ENCODE measurements at regions not wholly inside any gene's neighbourhood (a gene's known extent, or its start where the extent isn't known, plus 50 kb on each side); places are given as distances from the start of the nearest gene placed in this dataset.

DNA sequence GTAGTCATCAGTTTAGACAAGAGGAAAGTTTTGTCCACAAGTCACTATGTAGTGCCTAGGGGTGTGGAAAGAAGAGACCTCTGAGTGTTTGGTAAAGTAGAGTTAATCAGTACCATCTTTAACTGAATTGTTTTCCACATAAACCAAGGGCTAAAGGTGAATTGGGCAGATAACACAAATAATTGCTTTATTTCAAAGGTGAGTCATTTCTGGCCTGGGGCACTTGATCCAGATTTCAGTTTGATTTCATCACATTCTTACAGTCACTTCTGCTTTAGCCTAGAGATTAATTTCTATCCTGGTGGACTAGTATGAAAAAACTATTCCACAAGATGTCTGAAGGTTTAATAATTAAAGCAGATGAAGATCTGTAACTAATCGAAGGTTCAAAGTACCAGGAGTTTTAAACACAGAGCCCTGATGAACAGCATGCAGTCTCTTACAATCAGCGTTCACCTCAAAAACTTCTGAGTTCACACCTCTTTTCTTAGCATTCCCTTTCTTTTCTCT lies 74.5 kb upstream of the BOD1L1 start:
- no peaks in the 10 kb centered on the region for H3K27me3 ChIP-seq
- H3K9me3 ChIP-seq, result no peaks in the 10 kb centered on the region
- DNase-seq (ENCODE audit: extremely low spot score in 2 of 2), result no peak
- no peak overlapping the region for H3K4me3 ChIP-seq
- intact Hi-C loops (cut with DNase I), result no loop called here
- no peak overlapping the region for H3K27ac ChIP-seq
- H3K36me3 ChIP-seq, result no peaks in the 10 kb centered on the region
- TF ChIP-seq POLR2AphosphoS5 (IDR thresholded peaks at IDR 0.05; ENCODE audit: insufficient read depth in 1 of 2, low read depth in 1 of 2) (no peak), POLR2A (IDR thresholded peaks at IDR 0.05) (no peak)
- TF ChIP-seq, protein P1, sequence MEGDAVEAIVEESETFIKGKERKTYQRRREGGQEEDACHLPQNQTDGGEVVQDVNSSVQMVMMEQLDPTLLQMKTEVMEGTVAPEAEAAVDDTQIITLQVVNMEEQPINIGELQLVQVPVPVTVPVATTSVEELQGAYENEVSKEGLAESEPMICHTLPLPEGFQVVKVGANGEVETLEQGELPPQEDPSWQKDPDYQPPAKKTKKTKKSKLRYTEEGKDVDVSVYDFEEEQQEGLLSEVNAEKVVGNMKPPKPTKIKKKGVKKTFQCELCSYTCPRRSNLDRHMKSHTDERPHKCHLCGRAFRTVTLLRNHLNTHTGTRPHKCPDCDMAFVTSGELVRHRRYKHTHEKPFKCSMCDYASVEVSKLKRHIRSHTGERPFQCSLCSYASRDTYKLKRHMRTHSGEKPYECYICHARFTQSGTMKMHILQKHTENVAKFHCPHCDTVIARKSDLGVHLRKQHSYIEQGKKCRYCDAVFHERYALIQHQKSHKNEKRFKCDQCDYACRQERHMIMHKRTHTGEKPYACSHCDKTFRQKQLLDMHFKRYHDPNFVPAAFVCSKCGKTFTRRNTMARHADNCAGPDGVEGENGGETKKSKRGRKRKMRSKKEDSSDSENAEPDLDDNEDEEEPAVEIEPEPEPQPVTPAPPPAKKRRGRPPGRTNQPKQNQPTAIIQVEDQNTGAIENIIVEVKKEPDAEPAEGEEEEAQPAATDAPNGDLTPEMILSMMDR (IDR thresholded peaks at IDR 0.05), result no peak
- H3K4me1 ChIP-seq, result no peaks in the 10 kb centered on the region

DNA sequence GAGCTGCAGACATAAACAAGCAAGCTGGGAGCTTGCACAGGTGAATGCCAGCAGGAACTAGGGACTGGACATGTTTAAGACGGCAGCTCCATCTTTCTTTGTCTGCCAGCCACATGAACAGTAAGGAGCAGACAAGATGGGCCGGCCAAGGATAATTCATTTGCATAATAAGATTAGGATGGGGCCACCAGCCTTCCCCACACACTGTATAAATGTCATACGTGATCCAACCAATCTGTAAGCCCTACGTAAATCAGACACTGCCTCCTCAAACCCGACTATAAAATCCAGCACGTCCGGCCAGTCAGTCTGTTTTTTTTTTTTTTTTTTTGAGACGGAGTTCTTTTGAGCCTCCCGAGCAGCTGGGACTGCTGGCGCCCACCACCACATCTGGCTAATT lies 75.6 kb upstream of the BOD1L1 start:
- intact Hi-C loops (cut with DNase I), result no loop called here
- Histone ChIP-seq H3K4me1 (no peaks in the 10 kb centered on the region), H3K27me3 (no peaks in the 10 kb centered on the region), H3K27ac (no peak overlapping the region), H3K9me3 (no peaks in the 10 kb centered on the region), H3K36me3 (no peaks in the 10 kb centered on the region), H3K4me3 (no peak overlapping the region)
- DNase-seq (ENCODE audit: extremely low spot score in 2 of 2), result no peak
- TF ChIP-seq, protein P1 (IDR thresholded peaks at IDR 0.05), result no peak
- TF ChIP-seq POLR2AphosphoS5 (IDR thresholded peaks at IDR 0.05; ENCODE audit: insufficient read depth in 1 of 2, low read depth in 1 of 2) (no peak), POLR2A (IDR thresholded peaks at IDR 0.05) (no peak)

DNA sequence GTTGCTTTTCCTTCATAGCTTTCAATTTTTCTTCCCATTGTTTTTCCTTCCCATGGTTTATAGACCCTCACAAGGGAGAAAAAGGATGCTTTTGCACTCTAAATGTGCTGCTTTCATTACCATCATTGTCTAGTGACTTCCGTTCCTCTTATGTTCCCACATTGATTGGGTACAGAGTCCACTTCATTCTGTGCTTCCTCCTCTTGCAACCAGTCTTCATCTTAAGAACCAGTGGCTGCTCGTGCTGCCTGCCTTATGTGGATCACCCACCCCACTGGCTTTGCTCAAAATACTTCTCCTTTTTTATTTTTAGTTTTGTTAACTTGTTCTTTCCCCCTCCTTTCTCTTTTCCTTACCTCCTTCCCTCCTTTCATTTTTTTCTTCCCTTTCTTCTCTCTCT lies 76.5 kb upstream of the BOD1L1 start:
- DNase-seq (ENCODE audit: extremely low spot score in 2 of 2), result no peak
- Histone ChIP-seq H3K4me1 (no peaks in the 10 kb centered on the region), H3K27me3 (no peaks in the 10 kb centered on the region), H3K4me3 (no peak overlapping the region), H3K36me3 (no peaks in the 10 kb centered on the region), H3K27ac (no peak overlapping the region), H3K9me3 (no peaks in the 10 kb centered on the region)
- TF ChIP-seq, protein P1 (IDR thresholded peaks at IDR 0.05), result no peak
- TF ChIP-seq POLR2A (IDR thresholded peaks at IDR 0.05) (no peak), POLR2AphosphoS5 (IDR thresholded peaks at IDR 0.05; ENCODE audit: insufficient read depth in 1 of 2, low read depth in 1 of 2) (no peak)
- intact Hi-C loops (cut with DNase I), result no loop called here

DNA sequence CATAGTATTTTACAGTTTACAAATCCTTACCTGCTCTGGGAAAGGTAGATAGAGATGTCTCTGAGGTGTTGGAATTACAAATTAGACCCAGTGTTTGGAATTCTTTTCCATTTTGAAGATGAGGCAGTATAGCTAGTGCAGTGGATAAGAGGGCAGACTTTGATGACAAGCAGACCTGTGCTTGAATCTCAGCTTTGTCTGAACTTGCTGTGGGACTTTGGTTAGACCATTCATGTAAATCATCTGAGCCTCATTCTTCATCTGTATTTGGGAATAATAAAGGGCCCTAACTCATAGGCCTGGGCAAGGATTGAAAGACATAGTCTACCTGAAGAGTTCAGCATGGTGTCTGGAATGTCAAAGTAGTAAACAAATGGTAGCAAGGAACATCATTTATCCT lies 77.2 kb upstream of the BOD1L1 start:
- no peaks in the 10 kb centered on the region for H3K4me1 ChIP-seq
- no peak overlapping the region for H3K27ac ChIP-seq
- intact Hi-C loops (cut with DNase I), result no loop called here

DNA sequence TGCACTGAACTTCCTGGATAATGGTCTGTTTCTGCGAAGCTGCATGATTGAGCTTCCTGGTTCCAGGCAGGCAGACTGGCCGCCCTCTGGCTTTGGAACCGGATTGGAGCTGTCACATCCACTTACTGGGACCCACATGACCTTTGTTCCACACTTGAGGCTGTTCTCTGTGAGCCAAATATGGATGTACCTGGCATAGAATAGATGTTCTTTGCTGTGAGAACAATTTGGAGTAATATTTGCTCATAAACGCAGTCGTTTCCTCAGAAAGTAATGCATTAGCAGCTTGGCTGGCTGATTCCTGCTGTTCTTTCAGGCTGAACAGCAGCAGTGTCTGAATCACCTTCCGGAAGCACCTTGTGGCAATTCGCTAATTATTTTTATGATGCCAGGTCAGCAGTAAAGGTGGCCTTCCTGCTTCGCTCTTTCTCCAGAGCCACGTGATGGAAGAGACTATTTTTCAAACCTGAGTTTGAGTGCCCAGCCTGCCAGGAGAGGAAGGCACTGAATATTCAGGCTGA lies 78.1 kb upstream of the BOD1L1 start:
- Histone ChIP-seq H3K27ac (no peak overlapping the region), H3K36me3 (no peaks in the 10 kb centered on the region), H3K4me1 (no peaks in the 10 kb centered on the region), H3K4me3 (no peak overlapping the region), H3K27me3 (no peaks in the 10 kb centered on the region), H3K9me3 (no peaks in the 10 kb centered on the region)
- intact Hi-C loops (cut with DNase I), result no loop called here
- peak in 1 of 2 donors; percentile 88 for DNase-seq (ENCODE audit: extremely low spot score in 2 of 2)
- TF ChIP-seq, protein P1 (IDR thresholded peaks at IDR 0.05), result no peak
- TF ChIP-seq POLR2A (IDR thresholded peaks at IDR 0.05), result no peak
- peak in 1 of 2 donors; percentile 77 for TF ChIP-seq POLR2AphosphoS5 (IDR thresholded peaks at IDR 0.05; ENCODE audit: insufficient read depth in 1 of 2, low read depth in 1 of 2)

More for the DNA sequence above, 77.2 kb upstream of the BOD1L1 start:
- DNase-seq (ENCODE audit: extremely low spot score in 2 of 2), result no peak
- Histone ChIP-seq H3K27me3 (no peaks in the 10 kb centered on the region), H3K4me3 (no peak overlapping the region), H3K9me3 (no peaks in the 10 kb centered on the region), H3K36me3 (no peaks in the 10 kb centered on the region)
- TF ChIP-seq, protein P1 (IDR thresholded peaks at IDR 0.05), result no peak
- TF ChIP-seq POLR2AphosphoS5 (IDR thresholded peaks at IDR 0.05; ENCODE audit: insufficient read depth in 1 of 2, low read depth in 1 of 2), result no peak
- no peak for TF ChIP-seq POLR2A (IDR thresholded peaks at IDR 0.05)

Data from vagina (tissue), 2 donors.